ENCODE measurements at regions not wholly inside any gene's neighbourhood (a gene's known extent, or its start where the extent isn't known, plus 50 kb on each side); places are given as distances from the start of the nearest gene placed in this dataset.

GRCh38 chr20:19849341-19850197, 91.5 kb downstream of the RIN2 start:
- Histone ChIP-seq H3K4me1 (ENCODE audit: insufficient read depth, low read length) (no peaks in the 10 kb centered on the region), H3K4me3 (ENCODE audit: low read length) (no peak overlapping the region), H3K9me3 (ENCODE audit: low read depth, low read length) (no peaks in the 10 kb centered on the region), H3K27me3 (ENCODE audit: insufficient read depth, low read length) (no peaks in the 10 kb centered on the region)

GRCh38 chr20:19850198-19850533, 92.1 kb downstream of the RIN2 start:
- Histone ChIP-seq H3K4me3 (ENCODE audit: low read length) (no peak overlapping the region), H3K4me1 (ENCODE audit: insufficient read depth, low read length) (no peaks in the 10 kb centered on the region), H3K9me3 (ENCODE audit: low read depth, low read length) (no peaks in the 10 kb centered on the region), H3K27me3 (ENCODE audit: insufficient read depth, low read length) (no peaks in the 10 kb centered on the region)

- Histone ChIP-seq H3K4me3 (ENCODE audit: low read length) (no peak overlapping the region), H3K9me3 (ENCODE audit: low read depth, low read length) (no peaks in the 10 kb centered on the region), H3K27me3 (ENCODE audit: insufficient read depth, low read length) (no peaks in the 10 kb centered on the region), H3K4me1 (ENCODE audit: insufficient read depth, low read length) (no peaks in the 10 kb centered on the region)
These were observed 93.8 kb downstream of the RIN2 start for GRCh38 chr20:19851861-19852260.

- no peaks in the 10 kb centered on the region for H3K9me3 ChIP-seq (ENCODE audit: low read depth, low read length)
- H3K4me3 ChIP-seq (ENCODE audit: low read length) = no peak overlapping the region
- no peaks in the 10 kb centered on the region for H3K4me1 ChIP-seq (ENCODE audit: insufficient read depth, low read length)
- H3K27me3 ChIP-seq (ENCODE audit: insufficient read depth, low read length) = no peaks in the 10 kb centered on the region
These were observed 97.4 kb downstream of the RIN2 start for GRCh38 chr20:19855416-19855815.

DNA sequence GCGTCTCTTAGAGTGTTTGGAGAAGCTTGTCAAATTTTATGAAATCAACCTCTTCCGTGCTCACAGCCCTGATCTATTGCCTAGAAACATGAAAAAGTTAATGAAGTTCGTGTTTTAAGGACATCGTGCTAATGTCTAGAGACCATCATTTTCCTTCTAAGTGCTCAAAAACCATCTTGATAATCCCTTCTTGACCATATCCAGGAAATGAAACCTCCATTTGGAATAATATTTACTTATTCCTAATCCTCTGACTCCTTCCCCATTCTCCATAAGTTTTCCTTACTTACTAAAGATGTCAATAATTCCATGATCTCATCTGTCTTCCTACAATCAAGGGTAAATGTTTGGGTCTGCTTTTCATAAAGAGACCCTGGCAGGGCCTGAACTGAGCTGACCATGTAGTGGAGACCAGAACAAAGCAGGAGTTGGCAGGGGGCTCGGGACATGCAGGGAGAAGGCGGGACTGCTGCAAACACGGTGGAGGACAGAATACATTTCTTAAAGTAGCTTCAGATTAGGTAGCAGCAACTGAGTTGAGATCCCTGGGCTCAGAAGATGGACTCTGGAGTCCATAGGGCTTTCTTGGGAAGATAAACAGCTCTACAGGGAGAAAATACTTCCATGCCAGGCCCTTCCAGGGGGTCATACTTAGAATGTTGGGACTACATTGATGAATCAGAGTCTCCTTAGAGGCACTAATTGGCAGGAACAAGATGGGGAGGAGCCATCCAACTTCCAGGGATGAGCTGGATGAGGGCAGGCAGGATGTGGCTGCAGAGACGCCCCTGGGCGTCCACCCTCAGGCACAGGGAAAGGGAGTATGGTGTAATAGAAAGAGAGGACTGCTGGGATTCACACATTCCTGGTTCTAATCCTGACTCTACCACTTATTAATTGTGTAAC, 100.7 kb downstream of the RIN2 start:
- H3K4me1 ChIP-seq (ENCODE audit: insufficient read depth, low read length) = no peaks in the 10 kb centered on the region
- no peak overlapping the region for H3K4me3 ChIP-seq (ENCODE audit: low read length)
- H3K27me3 ChIP-seq (ENCODE audit: insufficient read depth, low read length) = no peaks in the 10 kb centered on the region
- no peaks in the 10 kb centered on the region for H3K9me3 ChIP-seq (ENCODE audit: low read depth, low read length)

DNA sequence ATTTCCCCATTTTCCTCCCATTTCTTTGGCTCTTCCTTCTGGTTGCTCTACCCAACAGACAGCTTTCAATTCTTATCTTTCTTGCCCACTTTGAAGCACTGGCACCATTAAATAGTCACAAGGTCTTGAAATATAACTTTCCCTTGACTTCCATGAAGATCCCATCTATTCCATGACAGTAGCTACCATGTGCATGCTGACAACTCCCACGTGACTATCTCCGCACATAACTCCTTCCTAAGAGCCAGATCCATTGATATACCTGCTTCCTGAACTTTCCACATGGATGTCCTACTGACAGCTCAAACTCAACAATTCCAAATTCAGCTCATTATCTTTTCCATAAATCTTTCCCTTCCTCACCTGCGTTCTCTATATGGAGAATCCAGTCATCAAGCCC, 101.4 kb downstream of the RIN2 start:
- H3K9me3 ChIP-seq (ENCODE audit: low read depth, low read length) = no peaks in the 10 kb centered on the region
- H3K27me3 ChIP-seq (ENCODE audit: insufficient read depth, low read length) = no peaks in the 10 kb centered on the region
- no peaks in the 10 kb centered on the region for H3K4me1 ChIP-seq (ENCODE audit: insufficient read depth, low read length)
- no peak overlapping the region for H3K4me3 ChIP-seq (ENCODE audit: low read length)

DNA sequence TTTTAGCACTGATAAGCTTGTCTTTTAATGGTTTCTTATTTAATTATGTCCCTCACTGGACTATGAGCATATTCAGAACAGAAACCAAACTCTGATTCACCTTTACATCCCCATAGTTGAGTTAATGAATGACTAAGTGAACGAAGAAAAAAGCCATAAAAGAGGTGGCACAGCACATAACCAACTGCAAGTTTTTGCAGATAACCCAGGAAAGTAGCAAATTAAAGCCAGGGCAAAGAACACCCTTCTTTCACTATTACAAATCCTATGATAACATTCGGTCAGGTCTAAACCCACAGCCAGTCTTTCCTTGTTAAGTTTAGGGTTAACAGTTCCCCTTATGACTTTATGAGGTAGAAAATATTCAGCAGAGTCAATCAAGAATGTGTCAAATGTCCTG, 102.7 kb downstream of the RIN2 start:
- H3K4me1 ChIP-seq (ENCODE audit: insufficient read depth, low read length) = no peaks in the 10 kb centered on the region
- no peak overlapping the region for H3K4me3 ChIP-seq (ENCODE audit: low read length)
- no peaks in the 10 kb centered on the region for H3K27me3 ChIP-seq (ENCODE audit: insufficient read depth, low read length)
- no peaks in the 10 kb centered on the region for H3K9me3 ChIP-seq (ENCODE audit: low read depth, low read length)

DNA sequence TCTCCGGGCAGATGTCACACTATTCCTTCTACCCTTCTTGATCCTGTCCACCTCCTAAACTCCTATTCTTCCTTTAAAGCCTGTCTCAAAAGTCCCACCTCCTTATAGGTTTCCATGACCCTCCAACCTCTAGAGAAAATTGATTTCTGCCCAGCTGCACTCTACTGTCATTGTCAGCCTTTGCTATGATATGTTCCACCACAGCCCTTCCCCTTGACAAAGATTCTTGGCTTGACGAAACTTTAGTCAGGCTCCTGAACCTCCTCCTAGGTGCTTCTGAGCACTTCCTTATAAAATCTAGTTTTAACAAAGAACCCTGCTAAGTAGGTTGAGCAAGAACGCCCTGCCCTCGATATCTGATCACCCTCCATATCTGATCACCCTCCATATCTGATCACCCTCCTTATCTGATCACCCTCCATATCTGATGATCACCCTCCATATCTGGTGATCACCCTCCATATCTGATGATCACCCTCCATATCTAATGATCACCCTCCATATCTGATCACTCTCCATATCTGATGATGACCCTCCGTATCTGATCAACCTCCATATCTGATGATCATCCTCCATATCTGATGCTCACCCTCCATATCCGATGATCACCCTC, 103.2 kb downstream of the RIN2 start:
- no peak overlapping the region for H3K4me3 ChIP-seq (ENCODE audit: low read length)

GRCh38 chr20:19864130-19864529, 106.1 kb downstream of the RIN2 start:
- Histone ChIP-seq H3K9me3 (ENCODE audit: low read depth, low read length) (no peaks in the 10 kb centered on the region), H3K4me3 (ENCODE audit: low read length) (no peak overlapping the region), H3K27me3 (ENCODE audit: insufficient read depth, low read length) (no peaks in the 10 kb centered on the region), H3K4me1 (ENCODE audit: insufficient read depth, low read length) (peaks cover 26% of the 10 kb centered on the region)

More for the DNA sequence above, 103.2 kb downstream of the RIN2 start:
- Histone ChIP-seq H3K4me1 (ENCODE audit: insufficient read depth, low read length) (no peaks in the 10 kb centered on the region), H3K27me3 (ENCODE audit: insufficient read depth, low read length) (no peaks in the 10 kb centered on the region), H3K9me3 (ENCODE audit: low read depth, low read length) (no peaks in the 10 kb centered on the region)

GRCh38 chr20:19866070-19866469, 108.0 kb downstream of the RIN2 start:
- H3K9me3 ChIP-seq (ENCODE audit: low read depth, low read length) = no peaks in the 10 kb centered on the region
- H3K4me1 ChIP-seq (ENCODE audit: insufficient read depth, low read length) = peaks cover 28% of the 10 kb centered on the region
- H3K27me3 ChIP-seq (ENCODE audit: insufficient read depth, low read length) = no peaks in the 10 kb centered on the region
- H3K4me3 ChIP-seq (ENCODE audit: low read length) = no peak overlapping the region

GRCh38 chr20:19867074-19867473, 109.0 kb downstream of the RIN2 start:
- no peak overlapping the region for H3K4me3 ChIP-seq (ENCODE audit: low read length)
- peaks cover 5% of the 10 kb centered on the region for H3K9me3 ChIP-seq (ENCODE audit: low read depth, low read length)
- H3K4me1 ChIP-seq (ENCODE audit: insufficient read depth, low read length) = peaks cover 28% of the 10 kb centered on the region
- no peaks in the 10 kb centered on the region for H3K27me3 ChIP-seq (ENCODE audit: insufficient read depth, low read length)

DNA sequence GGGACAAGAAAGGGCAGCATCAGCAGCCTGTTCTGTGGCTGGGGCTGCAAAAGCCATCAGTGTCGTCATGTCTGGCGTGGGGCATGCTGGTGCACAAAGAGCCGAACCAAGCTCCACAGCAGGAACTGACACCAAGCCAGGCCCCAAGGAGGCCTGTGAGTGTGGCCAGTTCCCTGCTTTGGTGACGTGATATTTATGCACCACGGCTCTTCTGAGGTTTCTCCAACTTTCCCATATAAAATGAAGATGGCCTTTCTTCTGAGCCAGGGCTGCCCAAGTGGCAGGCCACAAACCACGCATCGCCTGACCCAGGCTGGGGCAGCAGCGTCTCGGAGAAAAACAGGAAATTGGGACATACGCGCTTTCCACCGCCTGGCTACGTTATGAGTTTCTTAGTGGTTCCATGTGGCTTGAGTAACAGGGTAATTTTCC, 109.9 kb downstream of the RIN2 start:
- Histone ChIP-seq H3K4me3 (ENCODE audit: low read length) (no peak overlapping the region), H3K9me3 (ENCODE audit: low read depth, low read length) (peaks cover 5% of the 10 kb centered on the region), H3K27me3 (ENCODE audit: insufficient read depth, low read length) (no peaks in the 10 kb centered on the region), H3K4me1 (ENCODE audit: insufficient read depth, low read length) (peaks cover 28% of the 10 kb centered on the region)

DNA sequence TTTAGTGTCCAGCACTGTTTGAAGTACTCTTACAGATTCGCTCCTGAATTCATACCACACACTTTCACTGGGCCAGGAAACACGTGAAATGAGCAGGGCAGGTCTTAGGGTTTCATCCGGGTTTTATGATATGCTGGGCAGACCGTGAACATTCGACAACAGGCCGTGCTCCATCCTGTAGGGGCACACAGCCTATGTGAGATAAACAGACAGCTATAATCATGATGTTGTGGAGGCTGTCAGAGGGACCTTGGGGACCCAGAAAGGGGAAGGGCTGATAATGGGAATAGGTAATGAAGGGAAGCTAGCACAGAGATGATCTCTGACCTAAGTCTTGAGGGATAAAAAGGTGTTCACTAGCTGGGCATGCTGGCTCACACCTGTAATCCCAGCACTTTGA, 110.4 kb downstream of the RIN2 start:
- Histone ChIP-seq H3K4me1 (ENCODE audit: insufficient read depth, low read length) (peaks cover 28% of the 10 kb centered on the region), H3K4me3 (ENCODE audit: low read length) (no peak overlapping the region), H3K9me3 (ENCODE audit: low read depth, low read length) (peaks cover 5% of the 10 kb centered on the region), H3K27me3 (ENCODE audit: insufficient read depth, low read length) (no peaks in the 10 kb centered on the region)

GRCh38 chr20:19872001-19872400, 113.9 kb downstream of the RIN2 start:
- Histone ChIP-seq H3K27me3 (ENCODE audit: insufficient read depth, low read length) (no peaks in the 10 kb centered on the region), H3K4me3 (ENCODE audit: low read length) (no peak overlapping the region), H3K9me3 (ENCODE audit: low read depth, low read length) (peaks cover 10% of the 10 kb centered on the region), H3K4me1 (ENCODE audit: insufficient read depth, low read length) (peaks cover 40% of the 10 kb centered on the region)

GRCh38 chr20:19874040-19874727, 116.1 kb downstream of the RIN2 start:
- Histone ChIP-seq H3K4me3 (ENCODE audit: low read length) (no peak overlapping the region), H3K9me3 (ENCODE audit: low read depth, low read length) (peaks cover 10% of the 10 kb centered on the region), H3K4me1 (ENCODE audit: insufficient read depth, low read length) (peaks cover 19% of the 10 kb centered on the region), H3K27me3 (ENCODE audit: insufficient read depth, low read length) (no peaks in the 10 kb centered on the region)

Data from mononuclear cell (primary cell).